Transverse colon (tissue), 3 donors: ENCODE measurements at regions not wholly inside any gene's neighbourhood (a gene's known extent, or its start where the extent isn't known, plus 50 kb on each side); places are given as distances from the start of the nearest gene placed in this dataset.

Experiments used
- CTCF ChIP-seq, 5 experiments: fragments of 200-600 bp in 3 of 5; fragments of 450-650 bp in 2 of 5; sonication (generic) in 3 of 5; IDR thresholded peaks; 1 replicate in 2 of 5; 2 replicates in 3 of 5; pipeline ENCODE4 v1.5.1; 2016 to 2017; ENCODE audit warnings: antibody characterized with exemption in 5 of 5, inconsistent platforms in 3 of 5, mild to moderate bottlenecking in 2 of 5, moderate library complexity in 1 of 5
- EP300 ChIP-seq: sonication (generic); formaldehyde crosslinking; IDR thresholded peaks from one replicate; pipeline ENCODE4 v1.6.1; 2017; ENCODE audit warnings: antibody characterized with exemption, low read depth
- POLR2A ChIP-seq: fragments of 450-650 bp; IDR thresholded peaks from one replicate; pipeline ENCODE4 v1.6.1; 2016; ENCODE audit warnings: antibody characterized with exemption, mild to moderate bottlenecking, moderate library complexity

GRCh38 chr2:126219081-126219480 is 436.9 kb upstream of the GYPC start:
- no peak for TF ChIP-seq CTCF (IDR thresholded peaks at IDR 0.05)
- no peak for TF ChIP-seq POLR2A
- no peak for TF ChIP-seq EP300
